ENCODE measurements at regions not wholly inside any gene's neighbourhood (a gene's known extent, or its start where the extent isn't known, plus 50 kb on each side); places are given as distances from the start of the nearest gene placed in this dataset.

DNA sequence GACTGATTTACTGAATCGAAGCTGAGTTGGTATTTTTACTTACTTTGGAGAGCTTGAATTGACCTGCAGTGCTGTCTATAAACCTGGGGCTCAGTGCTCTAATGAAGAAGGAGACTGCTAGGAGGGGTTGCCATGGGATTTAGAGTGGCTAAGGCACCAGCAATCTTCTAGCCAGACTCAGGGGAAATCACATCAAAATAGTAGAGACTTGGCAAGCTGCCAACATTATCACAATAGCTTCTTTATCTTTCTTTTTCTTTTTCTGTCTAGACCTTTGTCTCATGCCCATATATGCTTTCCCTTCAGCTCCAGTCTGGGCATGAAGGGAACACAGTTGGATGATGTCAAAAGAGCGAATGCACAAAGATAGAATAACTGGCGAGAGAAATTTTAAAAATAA lies 301.1 kb upstream of the DPYD start (continued):
- TF ChIP-seq, protein P1, sequence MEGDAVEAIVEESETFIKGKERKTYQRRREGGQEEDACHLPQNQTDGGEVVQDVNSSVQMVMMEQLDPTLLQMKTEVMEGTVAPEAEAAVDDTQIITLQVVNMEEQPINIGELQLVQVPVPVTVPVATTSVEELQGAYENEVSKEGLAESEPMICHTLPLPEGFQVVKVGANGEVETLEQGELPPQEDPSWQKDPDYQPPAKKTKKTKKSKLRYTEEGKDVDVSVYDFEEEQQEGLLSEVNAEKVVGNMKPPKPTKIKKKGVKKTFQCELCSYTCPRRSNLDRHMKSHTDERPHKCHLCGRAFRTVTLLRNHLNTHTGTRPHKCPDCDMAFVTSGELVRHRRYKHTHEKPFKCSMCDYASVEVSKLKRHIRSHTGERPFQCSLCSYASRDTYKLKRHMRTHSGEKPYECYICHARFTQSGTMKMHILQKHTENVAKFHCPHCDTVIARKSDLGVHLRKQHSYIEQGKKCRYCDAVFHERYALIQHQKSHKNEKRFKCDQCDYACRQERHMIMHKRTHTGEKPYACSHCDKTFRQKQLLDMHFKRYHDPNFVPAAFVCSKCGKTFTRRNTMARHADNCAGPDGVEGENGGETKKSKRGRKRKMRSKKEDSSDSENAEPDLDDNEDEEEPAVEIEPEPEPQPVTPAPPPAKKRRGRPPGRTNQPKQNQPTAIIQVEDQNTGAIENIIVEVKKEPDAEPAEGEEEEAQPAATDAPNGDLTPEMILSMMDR (IDR thresholded peaks at IDR 0.05 in 2 of 3, conservative IDR thresholded peaks at IDR 0.05 in 1 of 3; ENCODE audit: control insufficient read depth in 2 of 3, extremely low read depth in 1 of 3, insufficient read depth in 1 of 3, low read depth in 3 of 3, low read length in 3 of 3) = no peak
- TF ChIP-seq MYC (IDR thresholded peaks at IDR 0.05; ENCODE audit: insufficient read depth, insufficient read length, insufficient replicate concordance, low read length, severe bottlenecking) (no peak), CHD1 (IDR thresholded peaks at IDR 0.05; ENCODE audit: low read depth, low read length) (no peak)

DNA sequence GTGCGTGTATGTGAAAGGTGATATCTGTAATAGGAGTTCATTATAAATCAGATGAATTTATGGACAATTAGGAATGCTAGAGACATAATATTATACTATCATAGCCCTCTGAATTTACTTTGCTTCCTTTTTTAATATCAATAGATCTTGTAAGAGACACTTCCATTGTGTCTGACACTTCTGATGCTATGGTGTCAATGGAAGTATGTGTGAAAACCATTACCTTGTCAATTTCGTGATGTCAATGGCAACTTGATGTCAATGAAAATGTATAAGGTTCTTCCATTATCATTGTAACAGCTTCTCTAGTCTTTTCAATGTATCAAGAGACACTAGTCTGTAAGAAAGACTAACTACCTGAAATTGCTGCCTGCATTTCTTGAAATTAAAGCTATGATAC lies 296.8 kb upstream of the DPYD start:
- ATAC-seq (no peak), DNase-seq (ENCODE audit: low read depth, low spot score) (no peak), FAIRE-seq (no peak)
- WGBS (ENCODE audit: insufficient coverage, insufficient replicate concordance, low lambda C conversion rate, missing lambda C conversion rate) = 0% methylated on average over 2 of the region's 2 CpGs
- no peaks in the 10 kb centered on the region for H3K9me3 ChIP-seq (replicated peaks; ENCODE audit: control insufficient read depth, insufficient read depth, low read length)
- no peaks in the 10 kb centered on the region for H3K36me3 ChIP-seq (ENCODE audit: control insufficient read depth in 2 of 2, insufficient read depth in 2 of 2, low read length in 1 of 2)
- POLR2A ChIA-PET = no interaction called here
- H2AFZ ChIP-seq (ENCODE audit: control insufficient read depth, low read depth, low read length) = no peak overlapping the region
- RAD21 ChIA-PET (ENCODE audit: unreplicated experiment) = no interaction called here
- SMC1A ChIA-PET (ENCODE audit: uncharacterized antibody, unreplicated experiment) = no interaction called here
- H3K27ac ChIP-seq (ENCODE audit: control insufficient read depth, insufficient read depth) = no peak overlapping the region
- no peaks in the 10 kb centered on the region for H3K27me3 ChIP-seq (replicated peaks in 1 of 2; ENCODE audit: control insufficient read depth in 2 of 2, insufficient read depth in 2 of 2, low read length in 1 of 2)
- H3K4me1 ChIP-seq (ENCODE audit: control insufficient read depth, insufficient read depth, low read length) = no peaks in the 10 kb centered on the region
- in situ Hi-C loops (cut with MboI) (no loop called here), intact Hi-C loops (cut with micrococcal nuclease; ENCODE audit: unreplicated experiment) (no loop called here)
- no peak overlapping the region for H3K9ac ChIP-seq (ENCODE audit: control insufficient read depth, insufficient read depth, low read length)
- H3K4me3 ChIP-seq = no peak overlapping the region
- CTCF ChIA-PET = no interaction called here
- no peak overlapping the region for H3K4me2 ChIP-seq (ENCODE audit: control insufficient read depth, insufficient read depth)
- BruUV-seq (replicated peaks) = no TSS peak
- H4K20me1 ChIP-seq (ENCODE audit: control insufficient read depth, insufficient read depth) = no peaks in the 10 kb centered on the region
- TF ChIP-seq DPF2 (IDR thresholded peaks at IDR 0.05) (no peak), SP1 (IDR thresholded peaks at IDR 0.05; ENCODE audit: low read depth, low read length) (no peak), SUZ12 (IDR thresholded peaks at IDR 0.05; ENCODE audit: unreplicated experiment) (no peak), BACH1 (IDR thresholded peaks at IDR 0.05; ENCODE audit: borderline replicate concordance) (no peak), SMAD5 (IDR thresholded peaks at IDR 0.05; ENCODE audit: low read depth) (no peak), NR2F1 (conservative IDR thresholded peaks at IDR 0.05) (no peak), TAF1 (IDR thresholded peaks at IDR 0.05; ENCODE audit: borderline replicate concordance, low read depth, low read length) (no peak), RBBP5 (conservative IDR thresholded peaks at IDR 0.05) (no peak), SRF (IDR thresholded peaks at IDR 0.05; ENCODE audit: low read depth in 2 of 2, low read length in 2 of 2) (no peak), NFXL1 (IDR thresholded peaks at IDR 0.05; ENCODE audit: borderline replicate concordance) (no peak), ZNF274 (IDR thresholded peaks at IDR 0.05; ENCODE audit: insufficient read depth, insufficient read length) (no peak), JUND (IDR thresholded peaks at IDR 0.05; ENCODE audit: low read depth, low read length) (no peak), IKZF2 (IDR thresholded peaks at IDR 0.05) (no peak), SMARCA5 (IDR thresholded peaks at IDR 0.05) (no peak), GABPA (IDR thresholded peaks at IDR 0.05; ENCODE audit: low read depth) (no peak)
- TF ChIP-seq, protein P2, sequence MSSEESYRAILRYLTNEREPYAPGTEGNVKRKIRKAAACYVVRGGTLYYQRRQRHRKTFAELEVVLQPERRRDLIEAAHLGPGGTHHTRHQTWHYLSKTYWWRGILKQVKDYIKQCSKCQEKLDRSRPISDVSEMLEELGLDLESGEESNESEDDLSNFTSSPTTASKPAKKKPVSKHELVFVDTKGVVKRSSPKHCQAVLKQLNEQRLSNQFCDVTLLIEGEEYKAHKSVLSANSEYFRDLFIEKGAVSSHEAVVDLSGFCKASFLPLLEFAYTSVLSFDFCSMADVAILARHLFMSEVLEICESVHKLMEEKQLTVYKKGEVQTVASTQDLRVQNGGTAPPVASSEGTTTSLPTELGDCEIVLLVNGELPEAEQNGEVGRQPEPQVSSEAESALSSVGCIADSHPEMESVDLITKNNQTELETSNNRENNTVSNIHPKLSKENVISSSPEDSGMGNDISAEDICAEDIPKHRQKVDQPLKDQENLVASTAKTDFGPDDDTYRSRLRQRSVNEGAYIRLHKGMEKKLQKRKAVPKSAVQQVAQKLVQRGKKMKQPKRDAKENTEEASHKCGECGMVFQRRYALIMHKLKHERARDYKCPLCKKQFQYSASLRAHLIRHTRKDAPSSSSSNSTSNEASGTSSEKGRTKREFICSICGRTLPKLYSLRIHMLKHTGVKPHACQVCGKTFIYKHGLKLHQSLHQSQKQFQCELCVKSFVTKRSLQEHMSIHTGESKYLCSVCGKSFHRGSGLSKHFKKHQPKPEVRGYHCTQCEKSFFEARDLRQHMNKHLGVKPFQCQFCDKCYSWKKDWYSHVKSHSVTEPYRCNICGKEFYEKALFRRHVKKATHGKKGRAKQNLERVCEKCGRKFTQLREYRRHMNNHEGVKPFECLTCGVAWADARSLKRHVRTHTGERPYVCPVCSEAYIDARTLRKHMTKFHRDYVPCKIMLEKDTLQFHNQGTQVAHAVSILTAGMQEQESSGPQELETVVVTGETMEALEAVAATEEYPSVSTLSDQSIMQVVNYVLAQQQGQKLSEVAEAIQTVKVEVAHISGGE (CRISPR knock-in tag; IDR thresholded peaks at IDR 0.05) = no peak
- TF ChIP-seq, protein P3, sequence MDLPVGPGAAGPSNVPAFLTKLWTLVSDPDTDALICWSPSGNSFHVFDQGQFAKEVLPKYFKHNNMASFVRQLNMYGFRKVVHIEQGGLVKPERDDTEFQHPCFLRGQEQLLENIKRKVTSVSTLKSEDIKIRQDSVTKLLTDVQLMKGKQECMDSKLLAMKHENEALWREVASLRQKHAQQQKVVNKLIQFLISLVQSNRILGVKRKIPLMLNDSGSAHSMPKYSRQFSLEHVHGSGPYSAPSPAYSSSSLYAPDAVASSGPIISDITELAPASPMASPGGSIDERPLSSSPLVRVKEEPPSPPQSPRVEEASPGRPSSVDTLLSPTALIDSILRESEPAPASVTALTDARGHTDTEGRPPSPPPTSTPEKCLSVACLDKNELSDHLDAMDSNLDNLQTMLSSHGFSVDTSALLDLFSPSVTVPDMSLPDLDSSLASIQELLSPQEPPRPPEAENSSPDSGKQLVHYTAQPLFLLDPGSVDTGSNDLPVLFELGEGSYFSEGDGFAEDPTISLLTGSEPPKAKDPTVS (IDR thresholded peaks at IDR 0.05; ENCODE audit: low read depth, low read length) = no peak
- no peaks in the 10 kb centered on the region for H3K79me2 ChIP-seq (ENCODE audit: control insufficient read depth, insufficient read depth, low read length)

Measured in GM12878 (cell line).